ENCODE measurements at regions not wholly inside any gene's neighbourhood (a gene's known extent, or its start where the extent isn't known, plus 50 kb on each side); places are given as distances from the start of the nearest gene placed in this dataset.
"Not testable (repeated sequence)": the region's sequence is repeated elsewhere in the genome, so short reads cannot be mapped to it uniquely, and the experiment has no call there.

- not testable (repeated sequence) for DNase-seq (ENCODE audit: low spot score)
Observed at GRCh38 chr11:23934671-23935270, 562.1 kb upstream of the LUZP2 start.

GRCh38 chr11:23942117-23942815 lies 554.6 kb upstream of the LUZP2 start:
- DNase-seq (ENCODE audit: low spot score): not testable (repeated sequence)

GRCh38 chr11:23944923-23945322 lies 551.9 kb upstream of the LUZP2 start:
- peak; percentile 13 for DNase-seq (ENCODE audit: low spot score)

- DNase-seq (ENCODE audit: low spot score): no peak
Observed at GRCh38 chr11:23947883-23948282, 549.0 kb upstream of the LUZP2 start.

- DNase-seq (ENCODE audit: low spot score): no peak
Observed at GRCh38 chr11:23948851-23949250, 548.0 kb upstream of the LUZP2 start.

GRCh38 chr11:23953951-23954710 lies 542.7 kb upstream of the LUZP2 start:
- no peak for DNase-seq (ENCODE audit: low spot score)

- DNase-seq (ENCODE audit: low spot score): no peak
Observed at GRCh38 chr11:23954730-23955129, 542.1 kb upstream of the LUZP2 start.

GRCh38 chr11:23956586-23956985 lies 540.3 kb upstream of the LUZP2 start:
- no peak for DNase-seq (ENCODE audit: low spot score)

- no peak for DNase-seq (ENCODE audit: low spot score)
Observed at GRCh38 chr11:23957314-23957713, 539.5 kb upstream of the LUZP2 start.

GRCh38 chr11:23959462-23959861 lies 537.4 kb upstream of the LUZP2 start:
- DNase-seq (ENCODE audit: low spot score): no peak

GRCh38 chr11:23961503-23962338 lies 535.1 kb upstream of the LUZP2 start:
- DNase-seq (ENCODE audit: low spot score): no peak

- no peak for DNase-seq (ENCODE audit: low spot score)
Observed at GRCh38 chr11:23973244-23973643, 523.6 kb upstream of the LUZP2 start.

- no peak for DNase-seq (ENCODE audit: low spot score)
Observed at GRCh38 chr11:23974051-23974450, 522.8 kb upstream of the LUZP2 start.

- DNase-seq (ENCODE audit: low spot score): no peak
Observed at GRCh38 chr11:23974601-23975000, 522.3 kb upstream of the LUZP2 start.

GRCh38 chr11:23976426-23976825 lies 520.4 kb upstream of the LUZP2 start:
- no peak for DNase-seq (ENCODE audit: low spot score)

- DNase-seq (ENCODE audit: low spot score): no peak
Observed at GRCh38 chr11:23976841-23977271, 520.0 kb upstream of the LUZP2 start.

GRCh38 chr11:23988381-23989006 lies 508.4 kb upstream of the LUZP2 start:
- DNase-seq (ENCODE audit: low spot score): no peak

GRCh38 chr11:23990346-23991164 lies 506.3 kb upstream of the LUZP2 start:
- no peak for DNase-seq (ENCODE audit: low spot score)

GRCh38 chr11:23991165-23991539 lies 505.7 kb upstream of the LUZP2 start:
- no peak for DNase-seq (ENCODE audit: low spot score)

- no peak for DNase-seq (ENCODE audit: low spot score)
Observed at GRCh38 chr11:23995891-23996290, 501.0 kb upstream of the LUZP2 start.

GRCh38 chr11:23997356-23997755 lies 499.5 kb upstream of the LUZP2 start:
- peak; percentile 56 for DNase-seq (ENCODE audit: low spot score)

Data from mucosa of gallbladder (tissue), 1 donor.